ENCODE measurements at regions not wholly inside any gene's neighbourhood (a gene's known extent, or its start where the extent isn't known, plus 50 kb on each side); places are given as distances from the start of the nearest gene placed in this dataset.

DNA sequence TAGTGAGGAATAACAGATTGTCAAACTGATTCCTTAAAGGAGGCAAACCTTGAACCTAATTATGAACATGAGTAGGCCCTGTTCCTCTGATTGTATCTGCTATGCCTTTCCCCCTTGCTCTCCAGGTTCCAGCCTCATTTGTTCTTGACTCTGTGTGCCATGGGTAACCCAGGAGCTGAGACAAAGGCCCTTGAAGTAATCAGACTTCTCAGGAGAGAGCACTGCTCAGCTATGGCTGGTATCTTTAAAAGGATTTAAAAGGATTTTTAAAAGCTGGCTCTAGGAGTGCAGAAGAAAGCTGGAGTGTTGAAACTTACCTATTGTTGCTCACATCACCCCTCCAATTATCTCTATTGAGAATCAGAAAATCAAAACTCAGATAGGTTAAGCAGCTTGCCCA is 1565.5 kb upstream of the AGA start:
- TF ChIP-seq, protein P1, sequence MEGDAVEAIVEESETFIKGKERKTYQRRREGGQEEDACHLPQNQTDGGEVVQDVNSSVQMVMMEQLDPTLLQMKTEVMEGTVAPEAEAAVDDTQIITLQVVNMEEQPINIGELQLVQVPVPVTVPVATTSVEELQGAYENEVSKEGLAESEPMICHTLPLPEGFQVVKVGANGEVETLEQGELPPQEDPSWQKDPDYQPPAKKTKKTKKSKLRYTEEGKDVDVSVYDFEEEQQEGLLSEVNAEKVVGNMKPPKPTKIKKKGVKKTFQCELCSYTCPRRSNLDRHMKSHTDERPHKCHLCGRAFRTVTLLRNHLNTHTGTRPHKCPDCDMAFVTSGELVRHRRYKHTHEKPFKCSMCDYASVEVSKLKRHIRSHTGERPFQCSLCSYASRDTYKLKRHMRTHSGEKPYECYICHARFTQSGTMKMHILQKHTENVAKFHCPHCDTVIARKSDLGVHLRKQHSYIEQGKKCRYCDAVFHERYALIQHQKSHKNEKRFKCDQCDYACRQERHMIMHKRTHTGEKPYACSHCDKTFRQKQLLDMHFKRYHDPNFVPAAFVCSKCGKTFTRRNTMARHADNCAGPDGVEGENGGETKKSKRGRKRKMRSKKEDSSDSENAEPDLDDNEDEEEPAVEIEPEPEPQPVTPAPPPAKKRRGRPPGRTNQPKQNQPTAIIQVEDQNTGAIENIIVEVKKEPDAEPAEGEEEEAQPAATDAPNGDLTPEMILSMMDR (IDR thresholded peaks at IDR 0.05): no peak
- no peak for TF ChIP-seq POLR2A (IDR thresholded peaks at IDR 0.05)

All from heart left ventricle (tissue), 13 donors.